Stomach smooth muscle (tissue), 2 donors: ENCODE measurements at regions not wholly inside any gene's neighbourhood (a gene's known extent, or its start where the extent isn't known, plus 50 kb on each side); places are given as distances from the start of the nearest gene placed in this dataset.
"Not testable (repeated sequence)": the region's sequence is repeated elsewhere in the genome, so short reads cannot be mapped to it uniquely, and the experiment has no call there.

Experiments
- H3K27ac ChIP-seq: one replicate; pipeline ENCODE4 v1.7.0; 2013; ENCODE audit warnings: mild to moderate bottlenecking, low read length, inconsistent platforms
- H3K27me3 ChIP-seq, 2 donors: one replicate each; pipeline ENCODE4 v1.7.0; 2013; ENCODE audit warnings: low read length in 2 of 2; ENCODE audit not compliant: insufficient read depth in 2 of 2, control insufficient read depth in 1 of 2
- H3K36me3 ChIP-seq, 2 donors: one replicate each; pipeline ENCODE4 v1.7.0; 2013; ENCODE audit warnings: low read length in 2 of 2; ENCODE audit not compliant: control insufficient read depth in 2 of 2, insufficient read depth in 2 of 2
- H3K4me1 ChIP-seq: one replicate; pipeline ENCODE4 v1.7.0; 2013; ENCODE audit warnings: low read length; ENCODE audit not compliant: control insufficient read depth, insufficient read depth
- H3K4me3 ChIP-seq, 2 donors: one replicate each; pipeline ENCODE4 v1.7.0; 2013; ENCODE audit warnings: low read length in 2 of 2
- H3K9ac ChIP-seq, 2 donors: one replicate each; pipeline ENCODE4 v1.7.0; 2013; ENCODE audit warnings: low read length in 2 of 2, mild to moderate bottlenecking in 1 of 2
- H3K9me3 ChIP-seq, 2 donors: one replicate each; pipeline ENCODE4 v1.7.0; 2013; ENCODE audit warnings: low read length in 2 of 2; ENCODE audit not compliant: control insufficient read depth in 2 of 2
- donor health status: healthy.
- donor health status: Pancreatic carcinoma.

GRCh38 chr1:194860248-194861201 is 1674.1 kb upstream of the B3GALT2 start:
- Histone ChIP-seq H3K36me3 (no peaks in the 10 kb centered on the region), H3K4me1 (no peaks in the 10 kb centered on the region), H3K4me3 (no peak overlapping the region), H3K9me3 (no peaks in the 10 kb centered on the region), H3K9ac (no peak overlapping the region), H3K27me3 (no peaks in the 10 kb centered on the region), H3K27ac (no peak overlapping the region)

DNA sequence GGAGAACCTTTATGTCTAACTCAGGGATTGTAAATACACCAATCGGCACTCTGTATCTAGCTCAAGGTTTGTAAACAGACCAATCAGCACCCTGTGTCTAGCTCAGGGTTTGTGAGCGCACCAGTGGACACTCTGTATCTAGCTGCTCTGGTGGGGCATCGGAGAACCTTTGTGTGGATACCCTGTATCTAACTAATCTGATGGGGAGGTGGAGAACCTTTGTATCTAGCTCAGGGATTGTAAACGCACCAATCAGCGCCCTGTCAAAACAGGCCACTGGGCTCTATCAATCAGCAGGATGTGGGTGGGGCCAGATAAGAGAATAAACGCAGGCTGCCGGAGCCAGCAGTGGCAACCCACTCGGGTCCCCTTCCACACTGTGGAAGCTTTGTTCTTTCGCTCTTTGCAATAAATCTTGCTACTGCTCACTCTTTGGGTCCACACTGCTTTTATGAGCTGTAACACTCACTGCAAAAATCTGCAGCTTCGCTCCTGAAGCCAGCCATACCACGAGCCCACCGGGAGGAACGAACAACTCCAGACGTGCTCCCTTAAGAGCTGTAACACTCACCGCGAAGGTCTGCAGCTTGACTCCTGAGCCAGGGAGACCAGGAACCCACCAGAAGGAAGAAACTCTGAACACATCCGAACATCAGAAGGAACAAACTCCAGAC is 1673.2 kb upstream of the B3GALT2 start:
- not testable (repeated sequence) for H3K4me1 ChIP-seq, H3K27me3 ChIP-seq, H3K36me3 ChIP-seq, H3K27ac ChIP-seq, H3K9ac ChIP-seq, H3K9me3 ChIP-seq, H3K4me3 ChIP-seq

DNA sequence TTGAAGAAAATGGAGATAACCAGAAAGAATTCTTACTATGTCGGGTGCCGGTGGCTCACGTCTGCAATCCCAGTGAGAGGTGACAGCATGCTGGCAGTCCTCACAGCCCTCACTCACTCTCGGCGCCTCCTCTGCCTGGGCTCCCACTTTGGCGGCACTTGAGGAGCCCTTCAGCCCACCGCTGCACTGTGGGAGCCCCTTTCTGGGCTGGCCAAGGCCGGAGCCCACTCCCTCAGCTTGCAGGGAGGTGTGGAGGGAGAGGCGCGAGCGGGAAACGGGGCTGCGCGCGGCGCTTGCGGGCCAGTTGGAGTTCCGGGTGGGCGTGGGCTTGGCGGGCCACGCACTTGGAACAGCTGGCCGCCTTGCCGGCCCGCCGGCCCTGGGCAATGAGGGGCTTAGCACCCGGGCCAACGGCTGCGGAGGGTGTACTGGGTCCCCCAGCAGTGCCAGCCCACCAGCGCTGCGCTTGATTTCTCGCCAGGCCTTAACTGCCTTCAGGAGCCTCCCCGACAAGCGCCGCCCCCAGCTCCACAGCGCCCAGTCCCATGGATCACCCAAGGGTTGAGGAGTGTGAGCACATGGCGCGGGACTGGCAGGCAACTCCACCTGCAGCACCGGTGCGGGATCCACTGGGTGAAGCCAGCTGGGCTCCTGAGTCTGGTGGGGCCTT is 1672.5 kb upstream of the B3GALT2 start:
- H3K4me3 ChIP-seq, H3K9me3 ChIP-seq, H3K9ac ChIP-seq: not testable (repeated sequence)

DNA sequence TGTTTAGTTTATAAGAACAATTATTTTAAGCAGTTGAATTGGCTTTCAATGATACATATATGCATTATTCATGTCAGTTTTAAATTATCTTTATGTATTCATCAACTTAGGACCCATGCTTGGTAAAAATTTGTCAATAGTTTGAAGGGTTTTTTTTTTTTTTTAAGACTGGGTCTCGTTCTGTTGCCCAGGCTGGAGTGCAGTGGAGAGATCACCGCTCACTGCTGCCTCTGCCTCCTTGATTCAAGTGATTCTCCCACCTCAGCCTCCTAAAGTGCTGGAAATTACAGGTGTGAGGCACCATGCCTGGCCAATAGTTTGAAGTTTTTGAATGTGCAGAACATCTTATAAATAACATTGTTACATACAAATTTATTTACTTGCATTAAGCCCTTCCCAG is 1671.0 kb upstream of the B3GALT2 start:
- Histone ChIP-seq H3K27me3 (no peaks in the 10 kb centered on the region), H3K9me3 (no peaks in the 10 kb centered on the region), H3K27ac (no peak overlapping the region), H3K36me3 (no peaks in the 10 kb centered on the region), H3K9ac (no peak overlapping the region), H3K4me3 (no peak overlapping the region), H3K4me1 (no peaks in the 10 kb centered on the region)

More for the DNA sequence above, 1672.5 kb upstream of the B3GALT2 start:
- not testable (repeated sequence) for H3K27me3 ChIP-seq, H3K4me1 ChIP-seq, H3K36me3 ChIP-seq, H3K27ac ChIP-seq

GRCh38 chr1:194848846-194849245 is 1662.4 kb upstream of the B3GALT2 start:
- H3K36me3 ChIP-seq = no peaks in the 10 kb centered on the region
- H3K4me3 ChIP-seq = no peak overlapping the region
- no peaks in the 10 kb centered on the region for H3K9me3 ChIP-seq
- no peak overlapping the region for H3K9ac ChIP-seq
- H3K27ac ChIP-seq = no peak overlapping the region
- H3K4me1 ChIP-seq = no peaks in the 10 kb centered on the region
- H3K27me3 ChIP-seq = no peaks in the 10 kb centered on the region

DNA sequence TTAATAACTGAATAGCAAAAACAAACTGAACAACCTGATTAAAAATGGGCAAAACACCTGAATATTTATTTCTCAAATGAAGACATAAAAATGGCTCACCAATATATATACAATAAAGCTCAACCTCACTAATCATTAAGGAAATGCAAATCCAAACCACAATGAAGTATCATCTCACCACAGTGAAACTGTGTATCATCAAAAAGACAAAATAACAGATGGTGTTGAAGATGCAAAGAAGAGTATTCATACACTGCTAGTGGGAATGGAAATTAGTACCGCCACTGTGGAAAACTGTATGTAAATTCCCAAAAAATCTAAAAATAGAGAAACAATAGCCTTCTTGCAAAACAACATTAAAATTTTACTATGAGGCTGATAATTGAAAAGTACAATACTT is 1660.1 kb upstream of the B3GALT2 start:
- Histone ChIP-seq H3K27ac (no peak overlapping the region), H3K4me3 (no peak overlapping the region), H3K9me3 (no peaks in the 10 kb centered on the region), H3K4me1 (no peaks in the 10 kb centered on the region), H3K9ac (no peak overlapping the region), H3K36me3 (no peaks in the 10 kb centered on the region), H3K27me3 (no peaks in the 10 kb centered on the region)

DNA sequence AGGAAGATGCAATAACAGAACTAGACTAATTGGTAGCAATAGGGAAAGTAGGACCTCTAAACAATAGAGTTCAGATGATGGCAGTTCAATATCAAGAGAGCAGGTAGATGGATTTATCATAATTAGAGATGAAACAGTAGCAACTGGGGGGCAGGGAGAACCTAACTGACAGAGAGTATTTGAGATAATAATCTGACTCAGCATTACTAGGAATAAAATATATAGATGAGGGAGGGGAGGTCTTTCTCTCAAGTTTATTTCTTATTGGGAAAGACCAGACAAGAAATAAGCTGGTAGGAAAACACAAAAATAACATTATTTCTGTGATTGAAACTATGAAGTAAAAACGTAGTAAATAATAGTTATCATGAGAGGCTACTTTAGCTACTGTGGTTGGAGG is 1656.7 kb upstream of the B3GALT2 start:
- H3K4me3 ChIP-seq = no peak overlapping the region
- no peak overlapping the region for H3K9ac ChIP-seq
- H3K36me3 ChIP-seq = no peaks in the 10 kb centered on the region
- no peak overlapping the region for H3K27ac ChIP-seq
- H3K27me3 ChIP-seq = no peaks in the 10 kb centered on the region
- no peaks in the 10 kb centered on the region for H3K4me1 ChIP-seq
- no peaks in the 10 kb centered on the region for H3K9me3 ChIP-seq

- Histone ChIP-seq H3K36me3 (no peaks in the 10 kb centered on the region), H3K9me3 (no peaks in the 10 kb centered on the region), H3K4me1 (no peaks in the 10 kb centered on the region), H3K9ac (no peak overlapping the region), H3K27me3 (no peaks in the 10 kb centered on the region), H3K4me3 (no peak overlapping the region), H3K27ac (no peak overlapping the region)
These were observed 1646.7 kb upstream of the B3GALT2 start for GRCh38 chr1:194833111-194833510.

DNA sequence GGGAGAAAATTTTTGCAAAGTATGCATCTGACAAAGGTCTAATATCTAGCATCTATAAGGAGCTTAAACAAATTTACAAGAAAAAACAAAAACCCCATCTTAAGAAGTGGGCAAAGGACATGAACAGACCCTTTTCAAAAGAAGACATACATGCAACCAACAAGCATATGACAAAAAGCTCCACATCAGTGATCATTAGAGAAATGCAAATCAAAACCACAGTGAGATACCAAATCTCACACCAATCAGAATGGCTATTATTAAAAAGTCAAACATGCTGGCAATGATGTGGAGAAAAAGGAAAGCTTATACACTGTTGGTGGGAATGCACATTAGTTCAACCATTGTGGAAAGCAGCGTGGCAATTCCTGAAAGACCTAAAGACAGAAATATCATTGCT is 1645.2 kb upstream of the B3GALT2 start:
- not testable (repeated sequence) for H3K9ac ChIP-seq

DNA sequence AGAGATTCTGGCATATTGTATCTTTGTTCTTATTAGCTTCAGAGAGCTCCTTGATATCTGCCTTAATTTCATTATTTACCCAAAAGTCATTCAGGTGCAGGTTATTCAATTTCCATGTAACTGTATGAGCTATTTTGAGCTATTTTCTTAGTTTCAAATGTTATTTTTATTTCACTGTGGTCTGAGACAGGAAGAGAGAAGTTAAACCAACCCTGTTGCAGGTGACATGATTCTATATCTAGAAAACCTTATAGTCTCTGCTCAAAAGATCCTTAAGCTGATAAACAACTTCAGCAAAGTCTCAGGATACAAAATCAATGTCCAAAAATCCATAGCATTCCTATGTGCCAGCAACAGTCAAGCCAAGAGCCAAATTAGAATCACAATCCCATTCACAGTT is 1644.0 kb upstream of the B3GALT2 start:
- H3K27me3 ChIP-seq = no peaks in the 10 kb centered on the region

More for the DNA sequence above, 1645.2 kb upstream of the B3GALT2 start:
- H3K9me3 ChIP-seq, H3K27ac ChIP-seq, H3K4me1 ChIP-seq, H3K4me3 ChIP-seq, H3K27me3 ChIP-seq, H3K36me3 ChIP-seq: not testable (repeated sequence)

More for the DNA sequence above, 1644.0 kb upstream of the B3GALT2 start:
- Histone ChIP-seq H3K9ac (no peak overlapping the region), H3K4me1 (no peaks in the 10 kb centered on the region), H3K27ac (no peak overlapping the region), H3K9me3 (no peaks in the 10 kb centered on the region), H3K4me3 (no peak overlapping the region), H3K36me3 (no peaks in the 10 kb centered on the region)
